Left cardiac atrium (tissue), 4 donors: ENCODE measurements at regions not wholly inside any gene's neighbourhood (a gene's known extent, or its start where the extent isn't known, plus 50 kb on each side); places are given as distances from the start of the nearest gene placed in this dataset.

Experiments used
- ATAC-seq, 2 donors: fragments of 200-7000 bp; cut with Tn5 transposase; one replicate each; pipeline ENCODE4 v1.9.1; 2020; ENCODE audit warnings: mild to moderate bottlenecking in 2 of 2, moderate library complexity in 2 of 2
- DNase-seq: peaks from one replicate; pipeline ENCODE4 v3.0.0-alpha.2; 2020
- intact Hi-C, 2 donors: fragments of 100-400 bp; cut with DNase I; formaldehyde crosslinking; loops; one replicate each; pipeline versions ENCODE4 v1.14.1 to v1.15.1; 2022 to 2023
- donor health status: DM: no; HTN: yes; CAD: no.
- donor health status: DM: no; HTN: yes; CAD: no; lungs with severe emphysema.
- donor health status: DM: yes; HTN: yes; CAD: no.
- donor health status: Dilated cardiomyopathy.

- ATAC-seq (peak; percentile 86 to 89), DNase-seq (peak; percentile 78)
- intact Hi-C loops, result loop anchor here in 1 of 2 donors (5.0 kb wide), 1 partner anchor 1423 kb away; no protein-coding TSS in a partner anchor
Observed at GRCh38 chr10:3239066-3239919, 66.7 kb upstream of the PITRM1 start.

- intact Hi-C loops, result loop anchor here in 1 of 2 donors (5.0 kb wide), 1 partner anchor 1424 kb away; no protein-coding TSS in a partner anchor
- DNase-seq (no peak), ATAC-seq (no peak)
Observed at GRCh38 chr10:3238115-3238871, 65.7 kb upstream of the PITRM1 start.

DNA sequence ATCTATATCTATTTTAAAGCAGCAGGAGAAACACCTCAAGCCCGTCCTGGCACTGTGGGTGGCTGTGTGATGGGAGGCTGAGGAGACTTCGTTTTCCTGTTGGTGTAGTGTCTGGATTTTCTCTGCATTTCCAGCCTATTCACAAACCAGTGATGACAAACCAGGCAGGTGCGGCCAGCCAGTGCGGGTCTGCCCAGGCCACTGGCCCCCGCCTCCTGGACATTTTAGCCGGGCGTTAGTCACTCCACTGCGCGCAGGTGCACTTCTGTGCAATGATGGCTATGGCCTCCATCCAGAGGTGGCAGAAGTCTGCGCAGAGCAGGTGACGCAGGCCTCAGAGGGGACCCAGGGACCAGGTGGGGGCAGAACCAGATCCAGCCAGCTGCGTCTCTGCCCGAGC is 64.9 kb upstream of the PITRM1 start:
- no peak for DNase-seq
- intact Hi-C loops, result loop anchor here in 1 of 2 donors (5.0 kb wide), 1 partner anchor 1425 kb away; no protein-coding TSS in a partner anchor
- ATAC-seq, result no peak

DNA sequence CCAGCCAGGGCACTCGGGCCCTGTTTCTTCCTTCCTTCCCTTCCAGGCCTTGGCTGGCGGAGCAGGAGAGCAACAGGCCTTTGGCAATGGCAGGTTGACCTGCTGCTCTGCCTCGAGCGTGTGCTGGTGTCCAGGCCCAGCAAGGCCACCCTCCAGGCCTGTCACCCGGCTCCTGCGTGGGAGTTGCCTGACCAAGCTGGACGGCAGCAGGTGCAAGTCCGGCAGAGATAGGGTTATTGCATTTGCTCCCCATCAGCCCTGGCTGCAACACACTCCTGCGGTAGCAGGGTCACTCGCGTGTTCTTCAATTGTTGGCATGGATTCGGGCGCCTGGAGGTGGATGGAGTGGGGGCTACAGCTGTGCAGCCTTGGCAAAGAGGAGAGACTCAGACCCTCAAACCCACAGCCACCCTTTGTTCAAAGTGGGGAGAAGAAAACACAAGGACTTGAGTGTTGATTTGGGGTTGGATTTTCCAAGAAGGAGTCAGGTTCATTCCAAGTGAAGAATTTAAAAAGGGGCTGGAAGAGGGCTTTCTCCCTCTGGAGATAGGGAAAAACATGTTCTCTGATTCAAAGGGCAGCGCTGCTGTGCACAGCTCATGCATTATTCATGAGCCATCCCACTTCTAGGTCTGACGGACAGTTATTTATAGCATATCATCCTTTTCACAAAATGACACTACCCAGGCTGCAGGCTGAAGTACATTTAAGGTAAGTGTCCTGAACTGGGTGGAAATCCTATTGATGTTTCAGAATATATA is 64.2 kb upstream of the PITRM1 start:
- DNase-seq (no peak), ATAC-seq (no peak)
- intact Hi-C loops, result loop anchor here in 1 of 2 donors (5.0 kb wide), 1 partner anchor 1425 kb away; no protein-coding TSS in a partner anchor

- intact Hi-C loops, result loop anchor here in 1 of 2 donors (5.0 kb wide), 1 partner anchor 1426 kb away; no protein-coding TSS in a partner anchor
- no peak for DNase-seq
- ATAC-seq, result no peak
Observed at GRCh38 chr10:3235996-3236510, 63.5 kb upstream of the PITRM1 start.

DNA sequence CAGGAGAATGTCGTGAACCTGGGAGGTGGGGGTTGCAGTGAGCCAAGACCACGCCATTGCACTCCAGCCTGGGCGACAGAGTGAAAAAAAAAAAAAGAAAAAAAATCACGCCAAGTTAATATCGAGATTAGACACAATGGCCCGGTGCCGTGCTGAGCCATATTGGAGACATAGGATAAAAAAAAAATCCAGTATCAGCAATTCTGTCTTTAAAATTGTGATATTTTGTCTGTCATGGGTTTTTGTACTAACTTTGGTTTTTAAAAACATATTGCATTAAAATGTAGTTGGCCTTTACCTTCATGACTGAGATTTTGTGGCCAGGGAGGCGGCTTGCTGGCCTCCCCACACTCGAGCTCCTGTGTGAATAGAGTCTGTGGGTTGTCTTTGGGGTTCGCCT is 62.8 kb upstream of the PITRM1 start:
- ATAC-seq (no peak), DNase-seq (no peak)
- intact Hi-C loops, result loop anchor here in 1 of 2 donors (5.0 kb wide), 1 partner anchor 1427 kb away; no protein-coding TSS in a partner anchor

GRCh38 chr10:3233486-3233990 is 61.0 kb upstream of the PITRM1 start:
- DNase-seq, result no peak
- intact Hi-C loops, result no loop called here
- ATAC-seq, result no peak

- no peak for DNase-seq
- ATAC-seq, result peak in 1 of 2 donors; percentile 78
- intact Hi-C loops, result no loop called here
Observed at GRCh38 chr10:3231951-3232730, 59.6 kb upstream of the PITRM1 start.

DNA sequence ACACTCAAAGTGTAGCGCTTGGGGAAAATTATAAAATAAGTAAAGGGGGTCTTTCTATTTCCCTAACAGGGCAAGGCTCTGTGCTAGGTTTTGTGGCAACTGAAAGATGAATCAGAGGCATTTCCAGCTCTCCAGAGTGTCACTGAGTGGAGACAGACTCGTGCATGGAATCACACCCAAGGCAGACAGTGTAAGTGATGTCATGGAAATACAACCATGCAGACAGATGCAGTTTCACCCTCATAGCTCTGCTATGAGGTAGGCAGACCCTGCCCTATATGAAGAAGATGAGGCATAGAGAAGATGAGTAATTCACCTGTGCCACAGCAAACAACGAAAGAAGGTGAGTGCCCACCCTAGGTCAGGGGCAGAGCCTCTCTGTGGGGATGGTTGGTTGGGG is 57.2 kb upstream of the PITRM1 start:
- no peak for ATAC-seq
- intact Hi-C loops, result no loop called here
- DNase-seq, result no peak

DNA sequence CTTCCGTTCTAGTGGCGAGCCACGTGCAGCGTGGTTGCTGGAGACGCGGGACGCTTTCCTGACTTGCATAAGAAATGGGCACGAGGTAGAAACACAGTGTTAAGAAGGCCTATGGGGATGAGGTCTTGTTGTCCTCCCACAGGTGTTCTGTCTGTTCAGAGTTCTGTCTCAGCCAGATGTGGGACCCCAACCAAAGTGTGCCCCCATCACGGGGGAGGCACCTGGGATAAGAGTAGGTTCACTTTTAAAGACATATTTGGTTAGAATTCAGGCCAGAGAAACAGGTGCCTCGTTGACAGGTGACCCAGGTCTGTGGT is 56.0 kb upstream of the PITRM1 start:
- ATAC-seq (no peak), DNase-seq (no peak)
- intact Hi-C loops, result no loop called here

DNA sequence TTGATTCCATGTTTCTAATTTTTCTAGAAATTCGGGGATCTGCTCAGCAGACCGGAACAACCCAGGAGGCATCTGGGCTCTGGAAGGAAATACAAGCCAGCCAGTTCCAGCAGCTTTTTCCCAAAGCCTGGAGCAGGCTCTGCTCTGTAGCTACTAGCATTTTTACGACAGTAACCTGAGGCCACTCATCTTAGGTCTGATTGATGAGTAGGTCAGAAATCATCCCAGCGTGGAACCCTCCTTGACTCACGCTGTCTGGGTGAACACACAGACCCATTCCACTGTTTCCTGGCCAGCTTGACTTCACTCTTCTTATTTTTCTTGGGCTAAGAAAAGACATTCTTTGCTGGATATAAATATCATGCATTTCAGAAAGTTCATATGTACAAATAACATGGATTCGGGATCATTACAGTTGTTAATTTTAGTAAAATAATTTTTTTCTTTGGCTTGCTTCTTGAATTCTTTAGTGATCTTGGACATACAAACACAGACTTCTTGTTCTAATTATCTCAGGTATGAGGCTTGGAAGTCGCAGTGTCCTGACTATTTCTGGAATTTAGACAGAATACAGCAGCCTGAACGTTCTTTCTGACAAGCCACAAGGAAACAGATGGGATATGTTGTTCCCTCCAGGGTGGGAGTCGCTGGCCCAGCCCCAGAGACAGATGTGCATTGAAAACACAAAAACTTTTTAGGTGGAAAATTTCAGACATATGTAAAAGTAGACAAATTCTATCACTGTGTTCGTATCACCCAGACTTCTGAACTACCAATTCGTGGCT is 54.6 kb upstream of the PITRM1 start:
- DNase-seq (no peak), ATAC-seq (peak in 1 of 2 donors; percentile 63)
- intact Hi-C loops, result no loop called here

GRCh38 chr10:3225561-3225960 is 53.0 kb upstream of the PITRM1 start:
- ATAC-seq, result peak in 1 of 2 donors; percentile 62
- intact Hi-C loops, result no loop called here
- DNase-seq, result no peak

DNA sequence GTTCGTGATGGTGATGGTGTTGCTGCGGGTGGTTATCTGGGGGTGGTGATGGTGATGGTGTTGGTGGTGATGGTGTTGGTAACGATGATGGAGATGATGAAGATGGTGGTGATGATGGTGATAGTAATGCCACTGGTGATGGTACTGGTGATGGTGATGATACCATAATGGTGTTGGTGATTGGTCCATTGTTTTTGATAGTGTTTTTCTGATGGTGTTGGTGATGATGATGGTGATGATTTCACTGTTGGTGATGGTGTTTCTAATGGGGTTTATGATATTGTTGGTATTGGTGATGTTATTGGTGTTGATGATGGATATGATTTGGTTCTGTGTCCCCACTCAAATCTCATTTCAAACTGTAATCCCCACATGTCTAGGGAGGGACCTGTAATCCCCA is 51.7 kb upstream of the PITRM1 start:
- DNase-seq (no peak), ATAC-seq (no peak)
- intact Hi-C loops, result no loop called here

GRCh38 chr10:3222626-3223025 is 50.0 kb upstream of the PITRM1 start:
- DNase-seq, result no peak
- ATAC-seq, result no peak
- intact Hi-C loops, result no loop called here
